Astrocyte (in vitro differentiated cells and primary cell): ENCODE measurements at regions not wholly inside any gene's neighbourhood (a gene's known extent, or its start where the extent isn't known, plus 50 kb on each side); places are given as distances from the start of the nearest gene placed in this dataset.

Experiments
- DNase-seq: peaks from one replicate; pipeline ENCODE4 v3.0.0-alpha.2; 2010; ENCODE audit warnings: low read depth
- FAIRE-seq: peaks from 2 replicates; lab custom pipeline; 2011; peaks lifted over from hg19 to GRCh38; lab: Jason Lieb, UNC
- H2AFZ ChIP-seq: 2 replicates; pipeline ENCODE4 v1.6.0; 2012; ENCODE audit warnings: low read depth, low read length, inconsistent platforms
- H3K27ac ChIP-seq: 2 replicates; pipeline ENCODE4 v1.5.1; 2011; ENCODE audit warnings: low read depth, low read length, inconsistent platforms
- H3K27me3 ChIP-seq: 2 replicates; pipeline ENCODE4 v1.6.0; 2011; ENCODE audit warnings: low read length, inconsistent platforms; ENCODE audit not compliant: insufficient read depth
- H3K36me3 ChIP-seq: 2 replicates; pipeline ENCODE4 v1.5.1; 2011; ENCODE audit warnings: low read length, inconsistent platforms; ENCODE audit not compliant: insufficient read depth
- H3K4me1 ChIP-seq: 2 replicates; pipeline ENCODE4 v1.5.1; 2011; ENCODE audit warnings: low read length, inconsistent platforms; ENCODE audit not compliant: insufficient read depth
- H3K4me2 ChIP-seq: 2 replicates; pipeline ENCODE4 v1.6.0; 2012; ENCODE audit warnings: low read length, inconsistent platforms
- H3K4me3 ChIP-seq: 2 replicates; pipeline ENCODE4 v1.5.1; 2011; ENCODE audit warnings: low read depth, mild to moderate bottlenecking, low read length, inconsistent platforms; ENCODE audit not compliant: insufficient read depth
- H3K79me2 ChIP-seq: 2 replicates; pipeline ENCODE4 v1.6.0; 2012; ENCODE audit warnings: mild to moderate bottlenecking, low read length, inconsistent platforms; ENCODE audit not compliant: insufficient read depth
- H3K9ac ChIP-seq: 2 replicates; pipeline ENCODE4 v1.6.0; 2012; ENCODE audit warnings: mild to moderate bottlenecking, low read length, inconsistent platforms
- H3K9me3 ChIP-seq: 2 replicates; pipeline ENCODE4 v1.5.1; 2012; ENCODE audit warnings: low read depth, mild to moderate bottlenecking, low read length, inconsistent platforms; ENCODE audit not compliant: insufficient read depth
- H4K20me1 ChIP-seq: 2 replicates; pipeline ENCODE4 v1.6.0; 2012; ENCODE audit warnings: low read length, inconsistent platforms; ENCODE audit not compliant: insufficient read depth
- H3K27ac Mint-ChIP-seq: one replicate; pipeline ENCODE4 v1.8.0; 2021; ENCODE audit warnings: mild to moderate bottlenecking, mixed read lengths; ENCODE audit not compliant: unreplicated experiment
- H3K27me3 Mint-ChIP-seq: one replicate; pipeline ENCODE4 v1.8.0; 2021; ENCODE audit warnings: low read depth, mixed read lengths; ENCODE audit not compliant: unreplicated experiment
- H3K36me3 Mint-ChIP-seq: one replicate; pipeline ENCODE4 v1.8.0; 2021; ENCODE audit warnings: low read depth, mixed read lengths; ENCODE audit not compliant: unreplicated experiment
- H3K4me1 Mint-ChIP-seq: one replicate; pipeline ENCODE4 v1.8.0; 2021; ENCODE audit warnings: low read depth, mixed read lengths; ENCODE audit not compliant: unreplicated experiment
- H3K4me3 Mint-ChIP-seq: one replicate; pipeline ENCODE4 v1.8.0; 2021; ENCODE audit warnings: mild to moderate bottlenecking, moderate library complexity, mixed read lengths; ENCODE audit not compliant: unreplicated experiment
- H3K9me3 Mint-ChIP-seq: one replicate; pipeline ENCODE4 v1.8.0; 2021; ENCODE audit warnings: mild to moderate bottlenecking, mixed read lengths; ENCODE audit not compliant: unreplicated experiment
- EZH2 ChIP-seq: IDR thresholded peaks from 2 replicates; pipeline ENCODE4 v1.6.1; 2012; ENCODE audit warnings: mild to moderate bottlenecking, low read length, inconsistent platforms; ENCODE audit not compliant: insufficient read depth
- TF ChIP-seq, protein P1 (sequence below): IDR thresholded peaks from 2 replicates; pipeline ENCODE4 v1.5.1; 2011; ENCODE audit warnings: low read depth, mild to moderate bottlenecking, inconsistent platforms, low read length, moderate library complexity; ENCODE audit not compliant: insufficient read depth

DNA sequence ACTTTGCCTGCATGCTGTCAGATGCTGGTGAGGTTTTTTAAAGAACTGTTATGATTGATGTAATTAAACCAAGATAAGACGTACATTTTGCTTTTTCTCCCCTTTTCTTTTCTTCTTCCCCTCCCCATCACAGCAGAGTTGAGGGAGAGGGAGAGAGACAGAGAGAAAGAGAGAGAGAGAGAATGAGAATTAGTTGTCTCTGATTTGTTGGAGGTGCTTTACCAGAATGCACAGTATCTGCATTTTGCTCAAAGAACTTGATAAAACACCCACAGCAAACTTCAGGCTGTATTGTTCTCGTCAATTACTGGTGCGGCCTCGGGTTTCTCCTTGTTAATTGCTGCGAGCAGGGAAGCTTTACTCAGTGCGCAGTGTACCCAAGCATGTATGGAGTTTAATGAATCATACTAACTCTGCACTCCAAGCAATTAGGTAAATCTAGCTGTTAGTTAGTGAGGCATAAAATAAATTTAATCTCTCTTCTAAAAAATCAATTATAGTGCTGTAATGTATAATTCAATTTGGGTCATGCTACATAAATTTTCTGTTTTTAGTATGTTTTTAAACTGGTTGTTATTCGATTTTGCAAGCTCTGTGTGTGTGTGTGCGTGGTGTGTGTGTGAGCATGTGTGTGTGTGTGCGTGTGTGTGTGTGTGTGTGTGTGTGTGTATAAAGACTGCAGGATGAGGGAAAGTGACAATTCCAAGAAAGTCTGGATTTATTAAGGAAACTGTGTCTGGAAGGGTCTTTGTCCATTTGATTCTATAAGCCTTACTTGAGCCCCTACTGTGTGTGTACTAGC lies 273.4 kb downstream of the TLE3 start:
- no peaks in the 10 kb centered on the region for H3K36me3 Mint-ChIP-seq
- no peaks in the 10 kb centered on the region for H3K36me3 ChIP-seq
- no peak overlapping the region for H3K4me2 ChIP-seq
- H2AFZ ChIP-seq = no peak overlapping the region
- H3K4me3 Mint-ChIP-seq = no peak overlapping the region
- H3K9me3 ChIP-seq = no peaks in the 10 kb centered on the region
- H3K9me3 Mint-ChIP-seq = no peaks in the 10 kb centered on the region
- peaks cover 48% of the 10 kb centered on the region for H3K27me3 Mint-ChIP-seq
- H3K4me3 ChIP-seq = no peak overlapping the region
- H4K20me1 ChIP-seq = no peaks in the 10 kb centered on the region
- H3K27ac Mint-ChIP-seq = no peak overlapping the region
- TF ChIP-seq, protein P1, sequence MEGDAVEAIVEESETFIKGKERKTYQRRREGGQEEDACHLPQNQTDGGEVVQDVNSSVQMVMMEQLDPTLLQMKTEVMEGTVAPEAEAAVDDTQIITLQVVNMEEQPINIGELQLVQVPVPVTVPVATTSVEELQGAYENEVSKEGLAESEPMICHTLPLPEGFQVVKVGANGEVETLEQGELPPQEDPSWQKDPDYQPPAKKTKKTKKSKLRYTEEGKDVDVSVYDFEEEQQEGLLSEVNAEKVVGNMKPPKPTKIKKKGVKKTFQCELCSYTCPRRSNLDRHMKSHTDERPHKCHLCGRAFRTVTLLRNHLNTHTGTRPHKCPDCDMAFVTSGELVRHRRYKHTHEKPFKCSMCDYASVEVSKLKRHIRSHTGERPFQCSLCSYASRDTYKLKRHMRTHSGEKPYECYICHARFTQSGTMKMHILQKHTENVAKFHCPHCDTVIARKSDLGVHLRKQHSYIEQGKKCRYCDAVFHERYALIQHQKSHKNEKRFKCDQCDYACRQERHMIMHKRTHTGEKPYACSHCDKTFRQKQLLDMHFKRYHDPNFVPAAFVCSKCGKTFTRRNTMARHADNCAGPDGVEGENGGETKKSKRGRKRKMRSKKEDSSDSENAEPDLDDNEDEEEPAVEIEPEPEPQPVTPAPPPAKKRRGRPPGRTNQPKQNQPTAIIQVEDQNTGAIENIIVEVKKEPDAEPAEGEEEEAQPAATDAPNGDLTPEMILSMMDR = no peak
- no peak for TF ChIP-seq EZH2
- peak; percentile 5 for FAIRE-seq
- H3K27ac ChIP-seq = no peak overlapping the region
- H3K79me2 ChIP-seq = no peaks in the 10 kb centered on the region
- peaks cover 15% of the 10 kb centered on the region for H3K4me1 Mint-ChIP-seq
- H3K27me3 ChIP-seq = peaks cover 15% of the 10 kb centered on the region
- no peak overlapping the region for H3K9ac ChIP-seq
- DNase-seq = no peak
- H3K4me1 ChIP-seq = peaks cover 15% of the 10 kb centered on the region

DNA sequence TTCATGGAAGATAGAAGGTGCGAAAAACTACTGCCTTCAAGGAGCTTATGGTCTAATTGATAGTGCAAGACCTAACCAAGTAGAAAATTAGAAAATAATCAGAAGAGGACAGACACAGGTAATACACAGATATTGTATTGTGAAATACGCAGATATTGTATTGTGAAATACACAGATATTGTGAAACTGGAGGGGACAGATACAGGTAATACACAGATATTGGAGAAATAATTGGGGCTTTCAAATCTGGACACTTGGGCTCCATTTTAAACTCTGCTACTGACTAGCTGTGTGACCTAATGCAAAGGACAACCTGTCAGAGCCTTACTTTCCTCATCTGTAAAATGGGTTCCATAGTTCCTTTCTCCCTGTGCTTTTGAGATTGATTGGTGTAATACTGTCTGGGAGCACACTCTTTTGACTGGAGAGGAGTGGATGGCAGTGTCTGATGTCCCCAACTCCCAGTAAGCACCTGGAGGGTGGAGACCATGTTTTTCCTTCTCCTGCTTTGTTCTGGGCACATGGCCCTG lies 272.8 kb downstream of the TLE3 start:
- H3K9ac ChIP-seq = no peak overlapping the region
- no peaks in the 10 kb centered on the region for H3K9me3 ChIP-seq
- DNase-seq = no peak
- no peak overlapping the region for H3K4me3 Mint-ChIP-seq
- no peaks in the 10 kb centered on the region for H3K36me3 ChIP-seq
- peaks cover 42% of the 10 kb centered on the region for H3K27me3 Mint-ChIP-seq
- H3K79me2 ChIP-seq = no peaks in the 10 kb centered on the region
- no peaks in the 10 kb centered on the region for H4K20me1 ChIP-seq
- H3K4me1 ChIP-seq = peaks cover 15% of the 10 kb centered on the region
- no peak overlapping the region for H2AFZ ChIP-seq
- no peak for FAIRE-seq
- H3K36me3 Mint-ChIP-seq = no peaks in the 10 kb centered on the region
- no peak overlapping the region for H3K4me3 ChIP-seq
- H3K27ac Mint-ChIP-seq = no peak overlapping the region
- H3K27me3 ChIP-seq = peaks cover 12% of the 10 kb centered on the region
- no peaks in the 10 kb centered on the region for H3K9me3 Mint-ChIP-seq
- no peak overlapping the region for H3K4me2 ChIP-seq
- TF ChIP-seq, protein P1 = no peak
- TF ChIP-seq EZH2 = no peak
- no peak overlapping the region for H3K27ac ChIP-seq
- peaks cover 13% of the 10 kb centered on the region for H3K4me1 Mint-ChIP-seq
